Ovary (tissue), 7 donors: ENCODE measurements at regions not wholly inside any gene's neighbourhood (a gene's known extent, or its start where the extent isn't known, plus 50 kb on each side); places are given as distances from the start of the nearest gene placed in this dataset.

ENCODE experiments used
- DNase-seq, 5 donors: peaks; one replicate each; pipeline ENCODE4 v3.0.0-alpha.2; 2019 to 2020
- H3K27ac ChIP-seq, 2 donors: fragments of 200-600 bp; one replicate each; pipeline versions ENCODE4 v1.5.1 to v1.8.0; 2019 to 2022
- H3K27me3 ChIP-seq: fragments of 200-600 bp; one replicate; pipeline ENCODE4 v1.8.0; 2022
- H3K36me3 ChIP-seq: fragments of 200-600 bp; sonication (generic); one replicate; pipeline ENCODE4 v1.5.1; 2019
- H3K4me1 ChIP-seq: one replicate; pipeline ENCODE4 v1.8.1; 2013; ENCODE audit warnings: mild to moderate bottlenecking, moderate library complexity; ENCODE audit not compliant: insufficient read depth
- H3K4me3 ChIP-seq: fragments of 200-600 bp; sonication (generic); one replicate; pipeline ENCODE4 v1.5.1; 2017
- H3K9me3 ChIP-seq, 2 donors: fragments of 200-600 bp in 1 of 2; sonication (generic) in 1 of 2; one replicate each; pipeline versions ENCODE4 v1.5.1 to v1.8.1; 2013 to 2019; ENCODE audit warnings: mild to moderate bottlenecking in 1 of 2, moderate library complexity in 1 of 2
- EP300 ChIP-seq: sonication (generic); formaldehyde crosslinking; IDR thresholded peaks from one replicate; pipeline ENCODE4 v1.6.1; 2017; ENCODE audit warnings: antibody characterized with exemption
- POLR2A ChIP-seq: fragments of 450-650 bp; IDR thresholded peaks from one replicate; pipeline ENCODE4 v1.6.1; 2017; ENCODE audit warnings: antibody characterized with exemption, mild to moderate bottlenecking, moderate library complexity
- WGBS, 3 donors: extraction: QIAGEN DNeasy Blood & Tissue Kit in 1 of 3; methylation state at CpG; one replicate each; pipeline versions ENCODE4 v1.1.5 to v1.1.7; 2013 to 2017; 5-methylcytosine and 5-hydroxymethylcytosine counted together
- intact Hi-C, 4 donors: fragments of 100-400 bp; cut with DNase I; formaldehyde crosslinking; loops; one replicate each; pipeline versions ENCODE4 v1.11.0 to v1.15.1; 2022 to 2023
- TF ChIP-seq, protein P1 (sequence below), 3 donors: fragments of 450-650 bp in 2 of 3; fragments of 200-600 bp in 1 of 3; IDR thresholded peaks; one replicate each; pipeline versions ENCODE4 v1.5.1 to v1.8.0; 2016 to 2022; ENCODE audit warnings: antibody characterized with exemption in 3 of 3, mild to moderate bottlenecking in 1 of 3
- donor health status: DM: no; HTN: no; CAD: no; lungs with moderate emphysema.
- donor health status: DM: no; HTN: no; CAD: no.
- donor health status: Bipolar disorder and iron deficiency.
- donor health status: DM: no; HTN: no; CAD: no.
- donor health status: DM: yes; HTN: yes; CAD: no.

- Histone ChIP-seq H3K27me3 (no peaks in the 10 kb centered on the region), H3K9me3 (no peaks in the 10 kb centered on the region), H3K4me3 (no peak overlapping the region), H3K36me3 (no peaks in the 10 kb centered on the region), H3K27ac (no peak overlapping the region), H3K4me1 (peaks cover 3% of the 10 kb centered on the region)
- no peak for DNase-seq
- TF ChIP-seq EP300 (no peak), POLR2A (no peak)
- TF ChIP-seq, protein P1, sequence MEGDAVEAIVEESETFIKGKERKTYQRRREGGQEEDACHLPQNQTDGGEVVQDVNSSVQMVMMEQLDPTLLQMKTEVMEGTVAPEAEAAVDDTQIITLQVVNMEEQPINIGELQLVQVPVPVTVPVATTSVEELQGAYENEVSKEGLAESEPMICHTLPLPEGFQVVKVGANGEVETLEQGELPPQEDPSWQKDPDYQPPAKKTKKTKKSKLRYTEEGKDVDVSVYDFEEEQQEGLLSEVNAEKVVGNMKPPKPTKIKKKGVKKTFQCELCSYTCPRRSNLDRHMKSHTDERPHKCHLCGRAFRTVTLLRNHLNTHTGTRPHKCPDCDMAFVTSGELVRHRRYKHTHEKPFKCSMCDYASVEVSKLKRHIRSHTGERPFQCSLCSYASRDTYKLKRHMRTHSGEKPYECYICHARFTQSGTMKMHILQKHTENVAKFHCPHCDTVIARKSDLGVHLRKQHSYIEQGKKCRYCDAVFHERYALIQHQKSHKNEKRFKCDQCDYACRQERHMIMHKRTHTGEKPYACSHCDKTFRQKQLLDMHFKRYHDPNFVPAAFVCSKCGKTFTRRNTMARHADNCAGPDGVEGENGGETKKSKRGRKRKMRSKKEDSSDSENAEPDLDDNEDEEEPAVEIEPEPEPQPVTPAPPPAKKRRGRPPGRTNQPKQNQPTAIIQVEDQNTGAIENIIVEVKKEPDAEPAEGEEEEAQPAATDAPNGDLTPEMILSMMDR (IDR thresholded peaks at IDR 0.05): no peak
- 74 to 77% (median 76%) methylated on average over 3 of the region's 3 CpGs for WGBS, 3 donors
- intact Hi-C loops: no loop called here
These were observed 196.1 kb upstream of the CTAGE1 start for GRCh38 chr18:22613788-22614187.

GRCh38 chr18:22623513-22623912 lies 205.8 kb upstream of the CTAGE1 start:
- Histone ChIP-seq H3K27ac (no peak overlapping the region), H3K4me1 (no peaks in the 10 kb centered on the region), H3K9me3 (no peaks in the 10 kb centered on the region), H3K27me3 (no peaks in the 10 kb centered on the region), H3K4me3 (no peak overlapping the region), H3K36me3 (no peaks in the 10 kb centered on the region)
- intact Hi-C loops: no loop called here
- WGBS, 3 donors: 87 to 90% (median 88%) methylated on average over 5 of the region's 5 CpGs
- TF ChIP-seq, protein P1 (IDR thresholded peaks at IDR 0.05): no peak
- TF ChIP-seq EP300 (no peak), POLR2A (no peak)
- no peak for DNase-seq

GRCh38 chr18:22624176-22624575 lies 206.5 kb upstream of the CTAGE1 start:
- Histone ChIP-seq H3K27ac (no peak overlapping the region), H3K27me3 (no peaks in the 10 kb centered on the region), H3K4me1 (no peaks in the 10 kb centered on the region), H3K4me3 (no peak overlapping the region), H3K9me3 (no peaks in the 10 kb centered on the region), H3K36me3 (no peaks in the 10 kb centered on the region)
- 35 to 60% (median 43%) methylated on average over 2 of the region's 2 CpGs for whole genome bisulfite sequencing, 3 donors
- no peak for TF ChIP-seq POLR2A
- TF ChIP-seq, protein P1 (IDR thresholded peaks at IDR 0.05): no peak
- TF ChIP-seq EP300: no peak
- intact Hi-C loops: no loop called here
- DNase-seq: no peak

GRCh38 chr18:22625406-22625805 lies 207.7 kb upstream of the CTAGE1 start:
- no peak overlapping the region for H3K27ac ChIP-seq
- intact Hi-C loops: no loop called here
- H3K36me3 ChIP-seq: no peaks in the 10 kb centered on the region
- no peaks in the 10 kb centered on the region for H3K27me3 ChIP-seq
- 77 to 86% (median 86%) methylated on average over 2 of the region's 2 CpGs for WGBS, 3 donors
- TF ChIP-seq, protein P1 (IDR thresholded peaks at IDR 0.05): no peak
- no peak for TF ChIP-seq EP300
- no peak for TF ChIP-seq POLR2A
- DNase-seq: no peak
- no peak overlapping the region for H3K4me3 ChIP-seq
- no peaks in the 10 kb centered on the region for H3K4me1 ChIP-seq
- no peaks in the 10 kb centered on the region for H3K9me3 ChIP-seq

GRCh38 chr18:22626771-22627170 lies 209.1 kb upstream of the CTAGE1 start:
- intact Hi-C loops: no loop called here
- Histone ChIP-seq H3K36me3 (no peaks in the 10 kb centered on the region), H3K27ac (no peak overlapping the region), H3K9me3 (no peaks in the 10 kb centered on the region), H3K27me3 (no peaks in the 10 kb centered on the region), H3K4me1 (no peaks in the 10 kb centered on the region), H3K4me3 (no peak overlapping the region)
- TF ChIP-seq, protein P1 (IDR thresholded peaks at IDR 0.05): no peak
- 88 to 90% (median 90%) methylated on average over 3 of the region's 3 CpGs for WGBS, 3 donors
- DNase-seq: no peak
